ENCODE measurements at regions not wholly inside any gene's neighbourhood (a gene's known extent, or its start where the extent isn't known, plus 50 kb on each side); places are given as distances from the start of the nearest gene placed in this dataset.
A peak's percentile ranks its signal among the peaks of the same experiment; 100 is the strongest.

- DNase-seq, result no peak
Measured at GRCh38 chr4:1462009-1462767, 55.9 kb upstream of the NKX1-1 start.

GRCh38 chr4:1460967-1461868 lies 55.0 kb upstream of the NKX1-1 start:
- no peak for DNase-seq

DNA sequence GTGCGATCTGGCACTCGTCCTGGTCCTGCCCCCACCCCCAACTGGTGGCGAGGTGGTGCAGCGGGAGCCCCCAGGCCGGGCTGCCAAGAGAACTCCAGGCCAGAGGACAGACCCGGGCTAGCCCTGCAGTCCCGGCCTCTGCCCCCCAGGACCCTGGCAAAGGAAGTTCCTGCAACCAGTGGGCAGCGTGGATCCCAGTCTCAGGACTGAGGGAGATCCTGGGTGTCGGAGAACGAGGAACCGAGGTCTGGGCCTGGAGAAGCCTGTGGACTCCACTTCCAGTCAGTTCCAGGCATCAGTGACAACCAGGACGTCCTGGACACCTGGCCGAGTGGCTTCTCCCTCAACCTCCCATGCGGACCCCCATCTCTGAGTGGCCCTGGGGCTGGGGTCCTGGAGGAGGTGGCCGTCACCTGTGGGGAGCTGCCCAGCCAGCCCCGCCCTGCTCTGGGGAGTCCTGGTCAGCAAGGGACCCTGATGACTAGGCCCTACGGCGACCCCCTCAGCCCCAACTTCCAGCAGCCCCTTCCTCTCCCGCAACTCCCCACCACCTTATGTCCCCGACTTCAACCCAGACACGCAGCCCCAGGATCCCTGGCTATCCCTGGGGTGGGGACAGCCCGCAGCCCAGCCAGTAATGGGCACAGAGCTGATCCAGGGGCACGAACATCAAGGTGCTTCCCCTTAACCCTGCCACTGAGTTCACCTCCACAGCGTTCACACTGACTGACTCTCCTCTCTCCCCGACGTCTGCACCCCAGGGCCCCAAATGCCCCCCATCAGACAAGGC lies 53.7 kb upstream of the NKX1-1 start:
- DNase-seq, result peak; percentile 6

DNA sequence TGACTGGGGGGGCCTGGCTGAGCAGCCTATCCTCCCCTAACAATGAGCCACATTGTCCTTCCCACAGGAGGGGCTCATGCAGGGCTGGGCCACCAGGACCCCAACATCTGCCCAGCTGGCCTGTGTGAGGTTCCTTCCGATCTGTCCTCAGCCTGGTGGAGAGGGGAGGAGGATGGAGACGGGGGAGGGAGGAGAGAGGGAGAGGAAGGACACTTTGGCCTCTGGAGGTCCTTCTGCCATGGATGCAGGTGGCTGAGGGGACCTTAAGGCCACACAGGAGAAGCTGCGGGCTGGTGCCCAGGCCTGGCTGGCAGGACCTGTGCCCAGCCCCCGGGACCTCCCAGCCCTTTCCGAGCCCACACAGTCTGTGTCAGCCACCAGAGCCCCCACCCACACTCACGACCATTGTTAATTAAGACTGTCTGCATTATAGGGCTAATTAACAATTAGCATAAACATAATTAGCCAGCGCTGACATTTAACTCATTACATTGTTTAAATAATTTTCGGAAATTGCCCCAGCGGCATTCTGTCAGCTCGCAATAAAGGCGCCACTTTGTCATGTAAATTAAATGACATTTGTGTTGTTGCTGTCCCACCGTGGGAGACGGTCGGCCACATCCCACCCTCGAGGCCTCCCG lies 53.0 kb upstream of the NKX1-1 start:
- peak; percentile 5 for DNase-seq

- peak; percentile 3 for DNase-seq
Measured at GRCh38 chr4:1458581-1458980, 52.3 kb upstream of the NKX1-1 start.

All from activated naive CD4-positive, alpha-beta T cell treated with anti-CD3 and anti-CD28 coated beads, Interleukin-2, amount 50 U/mL, for 16 hours (primary cell).